Choroid plexus epithelial cell (primary cell): ENCODE measurements at regions not wholly inside any gene's neighbourhood (a gene's known extent, or its start where the extent isn't known, plus 50 kb on each side); places are given as distances from the start of the nearest gene placed in this dataset.

ENCODE experiments used
- DNase-seq: peaks from one replicate; pipeline ENCODE4 v3.0.0-alpha.2; 2010; ENCODE audit warnings: low read depth
- H3K4me3 ChIP-seq: 2 replicates; pipeline ENCODE4 v1.5.1; 2011; ENCODE audit warnings: low read depth, mild to moderate bottlenecking, control low read depth, low read length, moderate library complexity
- TF ChIP-seq, protein P1 (sequence below): conservative IDR thresholded peaks from 2 replicates; pipeline ENCODE4 v1.5.1; 2011; ENCODE audit warnings: low read depth, mild to moderate bottlenecking, control low read depth, inconsistent platforms, low read length, moderate library complexity

DNA sequence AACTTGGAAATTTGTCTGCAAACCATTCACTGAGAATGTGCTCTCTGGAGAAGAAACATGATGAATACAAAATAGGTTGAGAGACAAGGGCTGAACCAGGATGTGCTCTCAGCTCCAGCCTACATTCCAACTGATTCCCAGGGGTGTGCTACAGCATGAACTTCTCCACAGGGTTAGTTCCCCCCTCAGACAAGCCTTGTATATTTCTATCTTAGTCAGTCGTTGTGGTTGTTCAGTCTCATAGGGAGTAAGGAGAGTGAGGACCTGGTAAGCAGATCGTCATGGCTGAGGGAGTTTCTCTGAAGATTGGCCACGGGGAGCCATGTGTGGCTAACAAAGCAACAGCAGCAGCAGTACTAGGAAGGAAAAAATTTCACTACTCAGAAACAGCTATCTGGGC, 919.7 kb upstream of the CADM2 start:
- DNase-seq, result peak; percentile 18
- no peak overlapping the region for H3K4me3 ChIP-seq
- TF ChIP-seq, protein P1, sequence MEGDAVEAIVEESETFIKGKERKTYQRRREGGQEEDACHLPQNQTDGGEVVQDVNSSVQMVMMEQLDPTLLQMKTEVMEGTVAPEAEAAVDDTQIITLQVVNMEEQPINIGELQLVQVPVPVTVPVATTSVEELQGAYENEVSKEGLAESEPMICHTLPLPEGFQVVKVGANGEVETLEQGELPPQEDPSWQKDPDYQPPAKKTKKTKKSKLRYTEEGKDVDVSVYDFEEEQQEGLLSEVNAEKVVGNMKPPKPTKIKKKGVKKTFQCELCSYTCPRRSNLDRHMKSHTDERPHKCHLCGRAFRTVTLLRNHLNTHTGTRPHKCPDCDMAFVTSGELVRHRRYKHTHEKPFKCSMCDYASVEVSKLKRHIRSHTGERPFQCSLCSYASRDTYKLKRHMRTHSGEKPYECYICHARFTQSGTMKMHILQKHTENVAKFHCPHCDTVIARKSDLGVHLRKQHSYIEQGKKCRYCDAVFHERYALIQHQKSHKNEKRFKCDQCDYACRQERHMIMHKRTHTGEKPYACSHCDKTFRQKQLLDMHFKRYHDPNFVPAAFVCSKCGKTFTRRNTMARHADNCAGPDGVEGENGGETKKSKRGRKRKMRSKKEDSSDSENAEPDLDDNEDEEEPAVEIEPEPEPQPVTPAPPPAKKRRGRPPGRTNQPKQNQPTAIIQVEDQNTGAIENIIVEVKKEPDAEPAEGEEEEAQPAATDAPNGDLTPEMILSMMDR, result no peak

DNA sequence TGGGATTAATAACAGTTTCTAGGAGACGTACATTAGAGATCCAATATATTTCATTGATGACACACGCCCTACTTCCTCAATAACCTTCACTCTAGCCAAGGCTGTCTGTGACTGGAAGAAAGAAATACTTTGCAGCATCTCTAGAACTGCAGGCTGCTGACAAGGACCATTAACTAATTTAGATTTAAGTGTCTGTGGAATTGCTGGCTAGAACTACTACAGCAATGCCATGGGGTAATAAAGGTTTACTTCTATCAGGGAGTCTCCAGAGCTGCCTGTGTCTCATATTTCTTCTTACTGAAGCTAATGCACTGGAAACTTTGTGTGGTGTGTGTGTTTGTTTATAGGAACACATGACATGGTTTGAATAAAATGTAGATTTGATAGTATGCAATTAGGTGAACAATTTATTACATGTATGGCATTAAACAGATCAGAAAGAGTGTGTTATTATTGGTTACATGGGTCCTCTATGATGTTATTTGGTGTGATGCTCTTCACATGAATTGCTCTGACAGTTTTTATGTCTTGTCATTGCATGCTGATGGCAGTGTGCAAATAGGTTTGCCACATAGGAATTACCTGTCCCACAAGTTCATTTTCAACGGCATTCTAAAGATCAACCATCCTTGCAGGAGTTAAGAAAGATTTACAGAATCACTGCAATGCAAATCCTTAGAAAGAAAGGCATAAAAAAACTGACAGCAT, 916.2 kb upstream of the CADM2 start:
- no peak overlapping the region for H3K4me3 ChIP-seq
- DNase-seq, result no peak

DNA sequence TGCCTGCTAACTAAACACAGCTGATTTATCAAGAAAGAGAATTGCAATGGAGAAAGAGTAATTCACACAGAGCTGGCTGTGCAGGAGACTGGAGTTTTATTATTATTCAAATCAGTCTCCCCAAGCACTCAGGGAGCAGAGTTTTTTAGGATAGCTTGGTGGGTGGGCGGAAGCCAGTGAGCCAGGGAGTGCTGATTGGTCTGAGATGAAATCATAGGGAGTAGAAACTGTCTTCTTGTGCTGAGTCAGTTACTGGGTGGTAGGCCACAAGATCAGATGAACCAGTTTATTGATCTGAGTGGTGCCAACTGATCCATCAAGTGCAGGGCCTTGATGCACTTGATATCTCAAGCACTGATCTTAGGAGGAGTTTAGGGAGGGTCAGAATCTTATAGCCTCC, 891.9 kb upstream of the CADM2 start:
- DNase-seq, result no peak
- TF ChIP-seq, protein P1, result no peak
- H3K4me3 ChIP-seq, result no peak overlapping the region

More for the DNA sequence above, 916.2 kb upstream of the CADM2 start:
- TF ChIP-seq, protein P1, result no peak

DNA sequence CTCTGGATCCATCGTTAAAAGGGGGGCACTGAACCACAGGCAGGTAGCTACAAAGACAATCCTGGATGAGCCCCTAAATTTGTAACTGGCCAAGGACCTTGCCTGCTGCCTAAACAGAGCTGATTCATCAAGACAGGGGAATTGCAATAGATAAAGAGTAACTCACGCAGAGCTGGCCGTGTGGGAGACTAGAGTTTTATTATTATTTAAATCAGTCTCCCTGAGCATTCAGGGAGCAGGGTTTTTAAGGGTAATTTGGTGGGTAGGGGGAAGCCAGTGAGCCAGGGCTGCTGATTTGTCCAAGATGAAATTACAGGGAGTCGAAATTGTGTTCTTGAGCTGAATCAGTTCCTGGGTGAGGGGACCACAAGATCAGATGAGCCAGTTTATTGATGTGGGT, 885.1 kb upstream of the CADM2 start:
- no peak overlapping the region for H3K4me3 ChIP-seq
- TF ChIP-seq, protein P1, result no peak
- DNase-seq, result no peak

DNA sequence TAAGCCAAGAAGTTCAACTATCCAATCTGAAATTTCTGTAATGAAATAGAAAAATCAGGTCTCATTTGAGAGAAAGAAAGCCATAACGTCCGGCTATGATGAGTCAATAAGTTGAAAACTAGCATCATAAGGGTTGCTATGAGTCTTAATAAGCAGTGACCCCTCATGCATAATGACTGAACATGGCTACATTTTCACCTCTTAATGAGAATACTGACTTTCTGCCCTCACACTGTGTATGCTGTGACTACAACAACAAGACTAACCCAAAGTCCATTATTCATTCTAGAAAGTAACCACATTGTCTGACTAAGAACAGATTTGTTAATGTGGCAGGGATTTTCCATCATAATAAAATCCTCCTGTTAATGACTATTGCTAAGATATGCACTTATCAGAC, 884.0 kb upstream of the CADM2 start:
- DNase-seq, result no peak
- TF ChIP-seq, protein P1, result no peak
- H3K4me3 ChIP-seq, result no peak overlapping the region

DNA sequence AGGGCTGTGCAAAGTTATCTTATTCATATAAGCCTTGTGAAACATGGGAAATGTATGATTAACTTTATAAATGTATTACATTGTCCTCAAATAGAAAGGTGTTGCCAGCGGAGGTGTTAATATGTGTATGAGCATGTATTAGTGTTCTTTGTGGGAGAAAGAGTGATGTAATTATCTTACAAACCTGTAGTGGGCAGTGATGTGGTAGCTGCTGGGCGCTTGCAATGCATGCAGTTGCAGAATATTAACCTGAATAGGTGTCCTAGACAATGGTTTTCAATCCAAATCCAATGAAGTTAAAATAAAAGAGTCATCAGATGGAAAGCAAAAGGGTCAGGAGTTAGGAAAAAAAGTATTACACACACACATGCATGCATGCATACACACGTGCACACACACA, 881.3 kb upstream of the CADM2 start:
- peak; percentile 5 for DNase-seq
- H3K4me3 ChIP-seq, result no peak overlapping the region
- TF ChIP-seq, protein P1, result peak; percentile 36

DNA sequence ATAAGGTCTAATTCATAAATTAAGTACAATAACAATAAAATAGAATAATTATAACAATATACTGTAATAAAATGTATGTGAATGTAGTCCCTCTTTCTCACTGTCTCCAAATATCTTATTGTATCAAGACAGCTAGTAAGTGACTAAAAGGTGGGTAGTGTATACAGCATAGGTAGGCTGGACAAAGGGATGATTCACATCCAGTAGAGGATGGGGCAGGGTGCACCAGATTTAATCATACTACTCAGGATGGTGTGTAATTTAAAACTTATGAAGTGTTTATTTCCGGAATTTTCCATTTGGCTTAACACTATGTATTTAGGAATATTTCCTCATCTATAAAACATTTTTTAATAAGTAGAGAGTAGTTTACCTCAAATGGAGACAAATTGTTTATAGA, 876.1 kb upstream of the CADM2 start:
- DNase-seq, result no peak
- H3K4me3 ChIP-seq, result no peak overlapping the region
- TF ChIP-seq, protein P1, result no peak
